ENCODE measurements at regions not wholly inside any gene's neighbourhood (a gene's known extent, or its start where the extent isn't known, plus 50 kb on each side); places are given as distances from the start of the nearest gene placed in this dataset.
A peak's percentile ranks its signal among the peaks of the same experiment; 100 is the strongest.

DNA sequence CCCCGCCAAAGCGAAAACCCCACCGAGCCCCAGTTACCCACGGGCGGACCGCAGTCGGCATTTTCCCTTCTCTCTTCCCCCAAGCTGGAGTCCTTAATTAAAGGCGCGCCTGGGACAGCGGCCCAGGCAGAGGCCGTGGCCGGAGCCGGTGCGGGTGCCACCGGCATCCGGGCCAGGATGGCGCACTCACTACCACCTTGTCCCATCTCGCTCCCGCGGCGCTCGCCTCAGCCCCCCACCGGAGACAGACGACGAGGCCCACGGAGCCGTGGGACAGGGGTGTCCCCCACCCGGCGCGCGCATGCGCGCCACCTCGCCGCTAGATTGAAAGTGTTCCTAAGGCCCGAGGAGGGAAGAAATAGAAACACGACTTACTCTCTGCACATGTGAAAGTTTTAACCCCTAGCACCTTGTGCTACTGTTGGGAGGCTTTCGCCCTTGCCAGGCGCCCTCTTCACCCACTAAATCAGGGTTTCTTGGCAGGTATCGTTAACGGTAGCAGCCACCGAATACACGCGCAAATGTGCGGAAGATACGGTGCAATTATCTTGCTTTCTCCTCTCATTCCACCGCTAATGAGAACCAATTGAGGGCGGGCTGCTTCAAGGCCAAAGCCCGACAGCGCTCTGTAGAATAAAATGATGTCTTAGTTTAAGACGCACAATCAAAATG lies 64.3 kb upstream of the CCDC160 start:
- DNase-seq, result peak in 8 of 10 donors; percentile 18 to 78 (median 44)
- intact Hi-C loops (cut with DNase I), result loop anchor here (10.0 kb wide), 1 partner anchor 62 kb away; the partner anchor contains the start of gene CCDC160

- no peak for DNase-seq
These were observed 63.3 kb upstream of the CCDC160 start for GRCh38 chrX:134173541-134174272.

GRCh38 chrX:134174273-134174660 lies 62.7 kb upstream of the CCDC160 start:
- intact Hi-C loops (cut with DNase I), result loop anchor here (10.0 kb wide), 1 partner anchor 61 kb away; the partner anchor contains the start of gene CCDC160

More at GRCh38 chrX:134173541-134174272, 63.3 kb upstream of the CCDC160 start:
- intact Hi-C loops (cut with DNase I), result loop anchor here (10.0 kb wide), 1 partner anchor 61 kb away; the partner anchor contains the start of gene CCDC160

DNA sequence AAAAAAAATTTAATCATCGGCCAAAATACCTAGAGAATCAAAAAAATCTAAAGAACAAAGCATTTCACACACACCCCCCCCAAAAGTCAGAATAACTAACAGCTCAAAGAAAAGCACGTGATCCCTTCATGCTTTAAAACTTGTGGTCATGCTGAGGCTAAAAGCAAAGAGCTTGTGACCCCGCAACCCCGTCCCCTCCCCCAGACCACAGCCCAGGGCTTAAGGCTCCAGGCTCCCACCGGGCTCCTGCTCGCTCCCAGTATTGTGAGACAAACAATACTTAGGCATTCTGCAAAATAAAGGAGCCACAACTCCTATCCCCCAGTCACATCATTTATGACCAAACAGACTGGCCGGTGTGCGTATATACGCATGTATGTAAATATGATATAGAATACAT lies 62.1 kb upstream of the CCDC160 start:
- no peak for DNase-seq
- intact Hi-C loops (cut with DNase I), result loop anchor here (10.0 kb wide), 1 partner anchor 60 kb away; the partner anchor contains the start of gene CCDC160

More at GRCh38 chrX:134174273-134174660, 62.7 kb upstream of the CCDC160 start:
- no peak for DNase-seq

- intact Hi-C loops (cut with DNase I), result loop anchor here (10.0 kb wide), 1 partner anchor 57 kb away; the partner anchor contains the start of gene CCDC160
- DNase-seq, result no peak
These were observed 59.5 kb upstream of the CCDC160 start for GRCh38 chrX:134177527-134177926.

GRCh38 chrX:134180601-134181274 lies 56.2 kb upstream of the CCDC160 start:
- intact Hi-C loops (cut with DNase I), result no loop called here
- DNase-seq, result no peak

- intact Hi-C loops (cut with DNase I), result no loop called here
- DNase-seq, result no peak
These were observed 55.7 kb upstream of the CCDC160 start for GRCh38 chrX:134181275-134181660.

GRCh38 chrX:134183665-134184064 lies 53.3 kb upstream of the CCDC160 start:
- intact Hi-C loops (cut with DNase I), result no loop called here
- no peak for DNase-seq

DNA sequence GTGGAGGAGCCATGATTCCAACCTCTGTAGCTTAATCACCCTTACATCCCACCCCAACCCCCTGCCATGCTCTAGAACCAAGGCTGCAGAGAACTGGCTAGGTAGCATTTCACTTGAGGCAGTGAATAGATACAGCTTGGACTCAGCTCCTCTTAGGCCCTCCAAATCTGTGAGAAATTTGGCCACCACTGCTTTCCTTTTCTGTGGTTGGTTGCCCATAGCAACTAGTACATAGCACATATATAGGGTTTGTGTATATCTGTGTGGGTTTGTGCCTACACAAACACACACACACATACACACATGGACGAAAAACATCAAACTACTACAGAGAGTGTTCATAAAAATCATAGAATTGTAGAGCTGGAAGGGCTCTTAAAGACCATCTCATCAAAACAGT lies 52.0 kb upstream of the CCDC160 start:
- no peak for DNase-seq
- intact Hi-C loops (cut with DNase I), result no loop called here

DNA sequence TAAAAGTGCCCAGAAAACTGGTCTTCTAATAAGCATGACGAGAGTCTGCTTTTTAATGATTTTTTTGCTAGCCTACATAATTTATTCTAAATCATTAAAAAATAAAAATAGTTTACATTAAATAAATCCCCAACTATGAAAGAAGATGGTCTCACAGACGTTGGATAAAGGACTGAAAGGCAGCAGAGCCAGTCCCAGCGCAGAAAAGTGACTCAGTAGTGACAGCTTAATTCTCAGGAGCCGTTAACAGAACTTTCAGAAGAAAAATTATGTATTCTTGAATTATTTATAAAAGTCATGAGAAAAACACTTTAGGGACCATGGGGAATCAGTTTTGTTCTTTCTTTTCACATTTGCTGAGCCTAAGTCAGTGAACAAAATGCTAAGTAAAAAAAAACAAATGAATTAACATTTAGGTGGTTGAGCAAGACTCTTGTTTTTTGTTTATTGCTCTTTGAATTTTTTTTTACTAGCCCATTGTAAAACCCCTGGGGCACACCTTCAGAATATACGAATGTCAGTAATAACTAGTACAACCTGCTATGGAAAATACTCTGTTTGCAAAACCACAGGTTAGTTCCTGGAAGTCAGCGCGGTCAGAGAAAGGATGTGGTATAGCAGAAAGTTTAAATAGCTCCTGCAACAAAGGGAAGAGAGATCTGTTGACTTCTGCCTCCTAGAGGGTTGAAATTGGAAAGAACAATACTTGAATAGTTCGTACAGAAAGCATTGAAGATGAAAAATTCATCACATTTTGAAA lies 50.4 kb upstream of the CCDC160 start:
- no peak for DNase-seq
- intact Hi-C loops (cut with DNase I), result no loop called here
